GM12875 (cell line): ENCODE measurements at regions not wholly inside any gene's neighbourhood (a gene's known extent, or its start where the extent isn't known, plus 50 kb on each side); places are given as distances from the start of the nearest gene placed in this dataset.
"Not testable (repeated sequence)": the region's sequence is repeated elsewhere in the genome, so short reads cannot be mapped to it uniquely, and the experiment has no call there.

Experiments used
- H3K4me3 ChIP-seq: one replicate; pipeline ENCODE4 v1.5.1; 2011; ENCODE audit warnings: low read depth, low read length, control low read depth
- TF ChIP-seq, protein P1 (sequence below): IDR thresholded peaks from 2 replicates; pipeline ENCODE4 v1.5.1; 2011; ENCODE audit warnings: low read depth, mild to moderate bottlenecking, control low read depth, inconsistent platforms, low read length, moderate library complexity, borderline replicate concordance; ENCODE audit not compliant: insufficient read depth

DNA sequence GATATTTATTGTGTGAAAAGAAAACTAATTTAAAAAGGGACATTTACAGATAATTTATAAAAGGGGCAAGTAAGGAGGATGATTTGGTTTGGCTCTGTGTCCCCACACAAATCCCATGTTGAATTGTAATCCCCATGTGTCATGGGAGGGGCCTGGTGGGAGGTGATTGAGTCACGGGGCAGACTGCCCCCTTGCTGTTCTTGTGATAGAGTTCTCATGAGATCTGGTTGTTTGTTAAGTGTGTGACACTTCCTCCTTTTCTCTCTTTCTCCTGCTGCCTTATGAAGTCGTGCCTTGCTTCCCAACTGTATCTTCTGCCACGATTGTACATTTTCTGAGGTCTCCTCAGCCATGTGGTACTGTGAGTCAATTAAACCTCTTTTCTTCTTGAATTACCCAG is 171.0 kb upstream of the SEMA3E start:
- H3K4me3 ChIP-seq: no peak overlapping the region
- TF ChIP-seq, protein P1, sequence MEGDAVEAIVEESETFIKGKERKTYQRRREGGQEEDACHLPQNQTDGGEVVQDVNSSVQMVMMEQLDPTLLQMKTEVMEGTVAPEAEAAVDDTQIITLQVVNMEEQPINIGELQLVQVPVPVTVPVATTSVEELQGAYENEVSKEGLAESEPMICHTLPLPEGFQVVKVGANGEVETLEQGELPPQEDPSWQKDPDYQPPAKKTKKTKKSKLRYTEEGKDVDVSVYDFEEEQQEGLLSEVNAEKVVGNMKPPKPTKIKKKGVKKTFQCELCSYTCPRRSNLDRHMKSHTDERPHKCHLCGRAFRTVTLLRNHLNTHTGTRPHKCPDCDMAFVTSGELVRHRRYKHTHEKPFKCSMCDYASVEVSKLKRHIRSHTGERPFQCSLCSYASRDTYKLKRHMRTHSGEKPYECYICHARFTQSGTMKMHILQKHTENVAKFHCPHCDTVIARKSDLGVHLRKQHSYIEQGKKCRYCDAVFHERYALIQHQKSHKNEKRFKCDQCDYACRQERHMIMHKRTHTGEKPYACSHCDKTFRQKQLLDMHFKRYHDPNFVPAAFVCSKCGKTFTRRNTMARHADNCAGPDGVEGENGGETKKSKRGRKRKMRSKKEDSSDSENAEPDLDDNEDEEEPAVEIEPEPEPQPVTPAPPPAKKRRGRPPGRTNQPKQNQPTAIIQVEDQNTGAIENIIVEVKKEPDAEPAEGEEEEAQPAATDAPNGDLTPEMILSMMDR: no peak

DNA sequence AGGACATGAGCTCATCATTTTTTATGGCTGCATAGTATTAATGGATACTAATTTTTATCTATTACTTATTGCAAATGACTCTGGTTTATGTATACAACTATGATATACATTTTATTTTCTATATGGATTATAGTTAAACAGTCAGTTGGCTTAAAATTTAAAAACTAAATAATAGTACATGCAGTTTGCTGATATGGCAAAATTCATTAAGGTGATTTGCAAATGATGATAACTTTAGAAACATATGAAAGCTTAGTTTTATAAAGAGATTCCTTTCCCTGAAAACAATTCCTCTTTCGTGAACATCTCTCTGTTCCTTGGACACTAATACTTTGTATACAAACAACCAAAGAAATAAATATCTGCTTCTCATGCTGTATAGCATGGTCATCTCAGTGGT is 165.5 kb upstream of the SEMA3E start:
- TF ChIP-seq, protein P1: no peak
- H3K4me3 ChIP-seq: no peak overlapping the region

DNA sequence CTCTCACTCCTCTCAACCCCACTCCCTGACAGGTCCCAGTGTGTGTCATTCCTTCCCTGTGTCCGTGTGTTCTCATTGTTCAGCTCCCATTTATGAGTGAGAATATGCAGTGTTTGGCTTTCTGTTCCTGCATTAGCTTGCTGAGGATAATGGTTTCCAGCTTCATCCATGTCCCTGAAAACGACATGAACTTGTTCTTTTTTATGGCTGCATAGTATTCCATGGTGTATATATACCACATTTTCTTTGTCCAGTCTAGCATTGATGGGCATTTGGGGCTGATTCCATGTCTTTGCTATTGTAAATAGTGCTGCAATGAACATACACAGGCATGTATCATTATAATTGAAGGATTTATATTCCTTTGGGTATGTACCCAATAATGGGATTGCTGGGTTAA is 163.6 kb upstream of the SEMA3E start:
- not testable (repeated sequence) for H3K4me3 ChIP-seq

DNA sequence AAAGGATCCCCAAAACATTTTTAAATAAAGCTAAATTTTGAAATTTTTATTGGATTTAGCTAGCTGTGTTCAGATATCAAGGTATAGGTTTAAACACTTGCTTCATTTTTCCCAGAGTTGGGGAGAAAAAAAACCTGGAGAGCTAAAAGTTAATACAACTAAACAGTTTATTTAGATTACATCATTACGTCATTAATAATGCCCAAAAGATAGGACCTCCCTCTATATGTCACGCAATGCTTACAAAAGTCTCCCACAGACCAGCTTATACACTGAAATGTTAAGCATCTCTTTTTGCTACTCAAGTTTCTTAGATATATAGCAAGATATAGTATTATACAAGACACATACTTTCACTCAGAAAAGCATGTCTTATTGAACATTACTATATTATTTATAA is 160.0 kb upstream of the SEMA3E start:
- H3K4me3 ChIP-seq: no peak overlapping the region
- TF ChIP-seq, protein P1: no peak

DNA sequence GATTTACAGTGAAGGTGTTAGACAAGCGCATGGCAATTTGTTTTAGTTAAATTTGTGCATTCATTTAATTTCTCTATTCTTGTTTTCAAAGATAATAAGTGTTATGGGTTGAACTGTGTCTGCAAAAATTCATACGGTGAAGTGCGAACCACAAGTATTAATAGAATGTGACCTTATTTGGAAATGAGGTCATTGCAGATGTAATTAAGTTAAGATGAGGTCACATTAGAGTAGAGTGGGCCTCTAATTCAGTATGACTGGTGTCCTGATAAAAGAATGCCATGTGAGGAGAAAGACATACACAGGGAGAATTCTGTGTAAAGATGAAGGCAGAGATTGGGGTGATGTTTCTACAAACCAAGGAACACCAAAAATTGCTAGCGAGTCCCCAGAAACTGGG is 158.8 kb upstream of the SEMA3E start:
- TF ChIP-seq, protein P1: no peak
- H3K4me3 ChIP-seq: no peak overlapping the region

DNA sequence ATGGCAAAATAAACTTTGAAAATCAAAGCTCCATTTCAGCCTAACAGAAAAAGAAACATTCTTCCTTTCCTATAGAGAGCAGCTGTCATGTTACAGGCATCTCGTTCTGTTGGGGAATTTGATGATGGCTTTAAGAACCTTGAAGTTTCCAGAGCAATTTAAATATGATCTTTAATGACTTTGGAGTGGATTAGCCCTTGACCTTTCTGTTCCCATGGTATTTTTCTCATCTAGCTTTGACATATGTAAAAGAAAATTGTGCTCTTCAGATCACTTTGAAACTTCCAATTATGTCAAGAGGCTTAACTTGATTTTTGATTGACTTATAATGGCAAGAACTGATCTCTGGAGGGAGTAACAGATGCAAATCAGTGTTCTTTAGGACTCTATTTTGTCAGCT is 157.6 kb upstream of the SEMA3E start:
- TF ChIP-seq, protein P1: no peak
- no peak overlapping the region for H3K4me3 ChIP-seq

DNA sequence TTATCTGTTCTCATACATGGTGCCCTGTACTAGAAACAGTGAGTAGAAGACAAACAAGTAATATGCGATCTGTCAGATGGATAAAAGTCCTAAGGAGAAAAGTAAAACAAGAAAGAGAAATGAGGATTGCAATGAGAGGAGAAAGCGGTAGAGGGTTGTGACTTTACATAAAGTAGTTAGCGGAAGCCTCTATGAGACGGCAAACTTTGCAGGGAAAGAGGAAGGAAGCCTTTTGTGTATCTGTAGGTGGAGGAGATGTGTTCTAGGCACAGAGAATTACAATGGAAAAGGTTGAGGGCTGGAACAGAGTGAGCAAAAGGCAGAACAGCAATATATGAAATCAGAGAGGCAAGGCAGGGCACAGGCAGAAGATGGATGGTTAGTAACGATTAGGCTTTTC is 150.4 kb upstream of the SEMA3E start:
- H3K4me3 ChIP-seq: no peak overlapping the region
- TF ChIP-seq, protein P1: no peak

DNA sequence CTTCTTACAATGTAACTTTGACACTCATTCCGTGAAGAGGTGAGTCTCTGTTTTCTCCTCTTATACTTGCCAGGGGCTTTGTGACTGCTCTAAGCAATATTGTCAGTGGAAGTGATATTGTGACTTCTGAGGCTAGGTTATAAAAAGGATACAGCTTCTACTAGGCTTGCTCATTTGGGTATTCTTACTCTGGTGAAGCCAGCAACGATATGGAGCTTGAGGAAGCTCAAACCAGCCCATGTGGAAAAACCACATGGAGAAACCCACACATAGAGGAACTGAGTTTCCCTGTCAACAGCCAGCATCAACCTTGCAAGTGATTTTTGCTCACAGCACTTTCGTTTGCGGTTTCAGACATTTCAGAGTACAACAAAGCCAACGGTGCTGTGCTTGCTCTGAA is 149.6 kb upstream of the SEMA3E start:
- no peak overlapping the region for H3K4me3 ChIP-seq
- TF ChIP-seq, protein P1: no peak
